MCF 10A (cell line): ENCODE measurements at regions not wholly inside any gene's neighbourhood (a gene's known extent, or its start where the extent isn't known, plus 50 kb on each side); places are given as distances from the start of the nearest gene placed in this dataset.
A peak's percentile ranks its signal among the peaks of the same experiment; 100 is the strongest.

Experiments
- BruUV-seq: library from RNA; stranded (reverse); fragments of 400-500 nt; replicated peaks from 2 replicates; lab custom pipeline; 2021; lab: Mats Ljungman, UMichigan
- CTCF ChIA-PET: fragments of 300-600 bp; sonication (Branson Sonifier 250); formaldehyde crosslinking; extraction: SDS; loops from one replicate; lab custom pipeline; 2021; ENCODE audit warnings: antibody characterized with exemption, inconsistent platforms; lab: Yijun Ruan, JAX
- POLR2A ChIA-PET: fragments of 300-600, 350-650 bp; sonication (Branson Sonifier 250); formaldehyde crosslinking; extraction: SDS; loops from one replicate; lab custom pipeline; 2020; ENCODE audit warnings: antibody characterized with exemption, inconsistent platforms; lab: Yijun Ruan, JAX
- DNase-seq: peaks from one replicate; pipeline ENCODE4 v3.0.0-alpha.2; 2018; ENCODE audit not compliant: unreplicated experiment
- H3K27ac Mint-ChIP-seq: one replicate; pipeline ENCODE4 v1.8.0; 2022; ENCODE audit warnings: mild to moderate bottlenecking, low read depth, mixed read lengths; ENCODE audit not compliant: unreplicated experiment
- H3K27me3 Mint-ChIP-seq: one replicate; pipeline ENCODE4 v1.8.0; 2022; ENCODE audit warnings: mixed read lengths; ENCODE audit not compliant: insufficient read depth, unreplicated experiment
- H3K36me3 Mint-ChIP-seq: one replicate; pipeline ENCODE4 v1.8.0; 2022; ENCODE audit warnings: mild to moderate bottlenecking, moderate library complexity, mixed read lengths; ENCODE audit not compliant: insufficient read depth, unreplicated experiment
- H3K4me1 Mint-ChIP-seq: one replicate; pipeline ENCODE4 v1.8.0; 2022; ENCODE audit warnings: mixed read lengths; ENCODE audit not compliant: insufficient read depth, unreplicated experiment
- H3K4me3 Mint-ChIP-seq: one replicate; pipeline ENCODE4 v1.8.0; 2022; ENCODE audit warnings: mild to moderate bottlenecking, moderate library complexity, mixed read lengths; ENCODE audit not compliant: unreplicated experiment
- H3K9me3 Mint-ChIP-seq: one replicate; pipeline ENCODE4 v1.8.0; 2022; ENCODE audit warnings: mixed read lengths; ENCODE audit not compliant: unreplicated experiment
- intact Hi-C: fragments of 100-400 bp; cut with micrococcal nuclease; formaldehyde crosslinking; loops from 2 replicates; pipeline ENCODE4 v1.14.1; 2022
- TF ChIP-seq, protein P1 (sequence below): fragments of 200-600 bp; IDR thresholded peaks from one replicate; pipeline ENCODE4 v1.8.0; 2022; ENCODE audit warnings: antibody characterized with exemption, mild to moderate bottlenecking; ENCODE audit not compliant: unreplicated experiment

DNA sequence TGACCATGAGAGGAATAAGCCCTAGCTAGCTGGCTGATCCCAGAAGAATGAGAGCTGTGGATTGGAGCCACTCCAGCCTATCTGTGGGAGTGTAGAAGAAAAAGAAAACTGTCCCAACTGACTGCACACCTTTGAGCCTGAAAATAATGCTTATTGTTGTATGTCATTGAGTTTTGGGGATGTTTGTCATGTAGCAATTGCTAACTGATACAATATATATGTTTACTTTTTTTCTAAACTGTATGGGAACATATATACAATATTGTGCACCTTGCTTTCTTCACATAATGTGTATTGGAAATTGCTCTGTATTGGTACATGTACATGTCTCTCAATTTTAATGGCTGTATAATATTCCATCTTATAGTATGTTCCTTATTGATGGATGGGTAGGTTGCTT lies 124.0 kb upstream of the NLRP1 start:
- intact Hi-C loops, result loop anchor here (5.0 kb wide), 2 partner anchors 74 to 569 kb away; no protein-coding TSS in a partner anchor

DNA sequence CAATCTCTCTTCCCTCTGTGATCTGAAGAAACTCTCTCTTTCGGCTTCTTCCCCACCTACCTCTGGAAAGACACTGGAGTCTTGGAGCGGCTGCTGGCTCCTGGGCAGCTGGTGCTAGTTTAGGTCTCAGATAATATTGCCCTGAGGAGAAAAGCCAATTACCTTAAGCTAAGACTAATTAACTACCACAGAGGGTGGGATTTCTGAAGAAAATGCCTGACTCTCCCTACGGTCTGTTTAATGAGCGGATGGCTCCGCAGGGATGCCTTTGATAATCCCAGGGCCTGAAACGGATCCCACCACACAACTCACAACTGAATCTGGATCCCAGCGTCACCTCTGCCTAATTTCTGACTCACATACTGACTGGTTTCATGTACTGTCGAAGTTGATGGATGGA lies 127.0 kb upstream of the NLRP1 start:
- no TSS peak for BruUV-seq
- ChIA-PET CTCF (interaction anchor here (0.7 kb wide), 1 partner anchor 176 kb away, joined by 3 read pairs; no protein-coding TSS in a partner anchor), POLR2A (no interaction called here)
- intact Hi-C loops, result no loop called here
- TF ChIP-seq, protein P1, sequence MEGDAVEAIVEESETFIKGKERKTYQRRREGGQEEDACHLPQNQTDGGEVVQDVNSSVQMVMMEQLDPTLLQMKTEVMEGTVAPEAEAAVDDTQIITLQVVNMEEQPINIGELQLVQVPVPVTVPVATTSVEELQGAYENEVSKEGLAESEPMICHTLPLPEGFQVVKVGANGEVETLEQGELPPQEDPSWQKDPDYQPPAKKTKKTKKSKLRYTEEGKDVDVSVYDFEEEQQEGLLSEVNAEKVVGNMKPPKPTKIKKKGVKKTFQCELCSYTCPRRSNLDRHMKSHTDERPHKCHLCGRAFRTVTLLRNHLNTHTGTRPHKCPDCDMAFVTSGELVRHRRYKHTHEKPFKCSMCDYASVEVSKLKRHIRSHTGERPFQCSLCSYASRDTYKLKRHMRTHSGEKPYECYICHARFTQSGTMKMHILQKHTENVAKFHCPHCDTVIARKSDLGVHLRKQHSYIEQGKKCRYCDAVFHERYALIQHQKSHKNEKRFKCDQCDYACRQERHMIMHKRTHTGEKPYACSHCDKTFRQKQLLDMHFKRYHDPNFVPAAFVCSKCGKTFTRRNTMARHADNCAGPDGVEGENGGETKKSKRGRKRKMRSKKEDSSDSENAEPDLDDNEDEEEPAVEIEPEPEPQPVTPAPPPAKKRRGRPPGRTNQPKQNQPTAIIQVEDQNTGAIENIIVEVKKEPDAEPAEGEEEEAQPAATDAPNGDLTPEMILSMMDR, result no peak
- no peak for DNase-seq
- Mint-ChIP-seq H3K27ac (no peak overlapping the region), H3K27me3 (peaks cover 55% of the 10 kb centered on the region), H3K36me3 (no peaks in the 10 kb centered on the region), H3K4me1 (no peaks in the 10 kb centered on the region), H3K9me3 (no peaks in the 10 kb centered on the region), H3K4me3 (no peak overlapping the region)

More for the DNA sequence above, 124.0 kb upstream of the NLRP1 start:
- H3K4me1 Mint-ChIP-seq, result no peaks in the 10 kb centered on the region
- no peak overlapping the region for H3K4me3 Mint-ChIP-seq
- ChIA-PET POLR2A (no interaction called here), CTCF (no interaction called here)
- no peaks in the 10 kb centered on the region for H3K36me3 Mint-ChIP-seq
- no peaks in the 10 kb centered on the region for H3K9me3 Mint-ChIP-seq
- TF ChIP-seq, protein P1, result no peak
- no peak overlapping the region for H3K27ac Mint-ChIP-seq
- BruUV-seq, result no TSS peak
- H3K27me3 Mint-ChIP-seq, result peaks cover 50% of the 10 kb centered on the region
- no peak for DNase-seq

DNA sequence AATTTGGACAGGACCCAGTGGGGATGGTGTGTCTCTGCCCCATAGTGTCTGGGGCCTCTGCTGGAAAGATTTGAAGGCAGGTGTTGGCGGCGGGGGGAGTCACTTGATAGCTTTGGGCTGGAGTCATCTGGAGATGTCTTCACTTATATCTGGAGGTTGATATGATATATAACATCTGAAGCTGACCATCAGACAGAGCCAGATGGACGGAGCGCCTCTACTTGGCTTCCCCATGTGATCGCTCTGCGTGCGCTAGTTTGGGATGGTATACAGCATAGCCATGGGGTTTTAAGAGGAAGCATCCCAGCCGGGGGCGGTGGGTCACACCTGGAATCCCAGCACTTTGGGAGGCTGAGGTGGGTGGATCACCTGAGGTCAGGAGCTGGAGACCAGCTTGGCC lies 130.7 kb upstream of the NLRP1 start:
- intact Hi-C loops, result no loop called here
- DNase-seq, result no peak
- BruUV-seq, result no TSS peak
- ChIA-PET POLR2A (no interaction called here), CTCF (no interaction called here)
- Mint-ChIP-seq H3K4me1 (peaks cover 21% of the 10 kb centered on the region), H3K27ac (no peak overlapping the region), H3K36me3 (peaks cover 5% of the 10 kb centered on the region), H3K4me3 (no peak overlapping the region), H3K9me3 (no peaks in the 10 kb centered on the region), H3K27me3 (peaks cover 62% of the 10 kb centered on the region)
- TF ChIP-seq, protein P1, result no peak

DNA sequence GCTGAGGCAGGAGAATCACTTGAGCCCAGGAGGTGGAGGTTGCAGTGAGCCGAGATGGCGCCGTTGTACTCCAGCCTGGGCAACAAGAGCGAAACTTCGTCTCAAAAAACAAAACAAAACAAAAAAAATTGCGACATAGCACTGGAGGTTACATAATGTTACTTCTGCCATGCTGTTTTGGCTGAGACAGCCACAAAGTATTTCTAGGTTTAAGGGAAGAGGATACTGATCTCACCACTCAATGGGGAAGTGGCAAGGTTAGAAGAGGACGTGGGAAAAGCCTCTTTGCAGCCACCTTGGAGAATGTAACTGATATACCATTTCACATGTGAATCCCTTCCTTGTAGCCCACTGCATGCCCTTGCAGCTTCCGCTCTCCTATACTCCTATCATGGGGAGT lies 131.2 kb upstream of the NLRP1 start:
- Mint-ChIP-seq H3K4me1 (peaks cover 21% of the 10 kb centered on the region), H3K27me3 (peaks cover 57% of the 10 kb centered on the region), H3K4me3 (no peak overlapping the region), H3K36me3 (peaks cover 5% of the 10 kb centered on the region), H3K27ac (no peak overlapping the region), H3K9me3 (no peaks in the 10 kb centered on the region)
- DNase-seq, result peak; percentile 43
- ChIA-PET CTCF (no interaction called here), POLR2A (no interaction called here)
- TF ChIP-seq, protein P1, result no peak
- intact Hi-C loops, result no loop called here
- no TSS peak for BruUV-seq
